Loucy (cell line): ENCODE measurements at regions not wholly inside any gene's neighbourhood (a gene's known extent, or its start where the extent isn't known, plus 50 kb on each side); places are given as distances from the start of the nearest gene placed in this dataset.

Source experiments
- CTCF ChIP-seq: fragments of 200-600 bp; sonication (generic); conservative IDR thresholded peaks from 2 replicates; pipeline ENCODE4 v1.5.1; 2014; ENCODE audit warnings: mild to moderate bottlenecking, antibody characterized with exemption, low read length
- EZH2phosphoT487 ChIP-seq: fragments of 200-600 bp; IDR thresholded peaks from 2 replicates; pipeline ENCODE4 v1.6.1; 2018; ENCODE audit warnings: antibody characterized with exemption, mild to moderate bottlenecking, moderate library complexity, borderline replicate concordance

GRCh38 chr1:82762829-82763532 lies 962.2 kb downstream of the ADGRL2 start:
- TF ChIP-seq CTCF (no peak), EZH2phosphoT487 (no peak)
